Hepatocyte (in vitro differentiated cells): ENCODE measurements at regions not wholly inside any gene's neighbourhood (a gene's known extent, or its start where the extent isn't known, plus 50 kb on each side); places are given as distances from the start of the nearest gene placed in this dataset.
A peak's percentile ranks its signal among the peaks of the same experiment; 100 is the strongest.

Source experiments
- DNase-seq: peaks from one replicate; pipeline ENCODE4 v3.0.0-alpha.2; 2016; ENCODE audit warnings: low spot score
- H2AFZ ChIP-seq: fragments of 200-600 bp; sonication (generic); 2 replicates; pipeline ENCODE4 v1.6.0; 2016; ENCODE audit warnings: antibody characterized with exemption, mild to moderate bottlenecking
- H3K27ac ChIP-seq: fragments of 200-600 bp; sonication (generic); 2 replicates; pipeline ENCODE4 v1.5.1; 2016; ENCODE audit warnings: mild to moderate bottlenecking
- H3K27me3 ChIP-seq: fragments of 200-600 bp; sonication (generic); 2 replicates; pipeline ENCODE4 v1.6.1; 2016
- H3K36me3 ChIP-seq: fragments of 200-600 bp; sonication (generic); replicated peaks from 2 replicates; pipeline ENCODE4 v1.5.1; 2016; ENCODE audit warnings: low read depth; ENCODE audit not compliant: insufficient read depth
- H3K4me1 ChIP-seq: fragments of 200-600 bp; sonication (generic); 2 replicates; pipeline ENCODE4 v1.5.1; 2016; ENCODE audit warnings: mild to moderate bottlenecking, moderate library complexity; ENCODE audit not compliant: insufficient read depth
- H3K4me2 ChIP-seq: fragments of 200-600 bp; sonication (generic); 2 replicates; pipeline ENCODE4 v1.6.0; 2016
- H3K4me3 ChIP-seq: fragments of 200-600 bp; sonication (generic); 2 replicates; pipeline ENCODE4 v1.5.1; 2016; ENCODE audit warnings: mild to moderate bottlenecking
- H3K79me2 ChIP-seq: fragments of 200-600 bp; sonication (generic); 2 replicates; pipeline ENCODE4 v1.6.0; 2017; ENCODE audit warnings: mild to moderate bottlenecking
- H3K9me2 ChIP-seq: fragments of 200-600 bp; sonication (generic); replicated peaks from 2 replicates; pipeline ENCODE4 v1.6.0; 2017; ENCODE audit warnings: mild to moderate bottlenecking; ENCODE audit not compliant: insufficient read depth
- H3K9me3 ChIP-seq: fragments of 200-600 bp; sonication (generic); 2 replicates; pipeline ENCODE4 v1.5.1; 2016; ENCODE audit warnings: low read depth, mild to moderate bottlenecking
- H4K20me1 ChIP-seq: fragments of 200-600 bp; sonication (generic); 2 replicates; pipeline ENCODE4 v1.6.0; 2016; ENCODE audit warnings: mild to moderate bottlenecking; ENCODE audit not compliant: insufficient read depth, poor library complexity, severe bottlenecking
- CTCF ChIP-seq: fragments of 200-600 bp; sonication (generic); IDR thresholded peaks from 2 replicates; pipeline ENCODE4 v1.5.1; 2016; ENCODE audit warnings: antibody characterized with exemption, mild to moderate bottlenecking; ENCODE audit not compliant: poor library complexity
- EZH2 ChIP-seq: fragments of 200-600 bp; sonication (generic); IDR thresholded peaks from 2 replicates; pipeline ENCODE4 v1.6.1; 2016; ENCODE audit warnings: antibody characterized with exemption, mild to moderate bottlenecking, borderline replicate concordance
- EZH2phosphoT487 ChIP-seq: fragments of 200-600 bp; sonication (generic); IDR thresholded peaks from one replicate; pipeline ENCODE4 v1.6.1; 2018; ENCODE audit warnings: antibody characterized with exemption, mild to moderate bottlenecking, low read depth, moderate library complexity; ENCODE audit not compliant: unreplicated experiment, severe bottlenecking
- WGBS: methylation state at CpG from one replicate; pipeline ENCODE4 v1.1.6; 2016; ENCODE audit warnings: low lambda C conversion rate; ENCODE audit errors: missing lambda C conversion rate; 5-methylcytosine and 5-hydroxymethylcytosine counted together

DNA sequence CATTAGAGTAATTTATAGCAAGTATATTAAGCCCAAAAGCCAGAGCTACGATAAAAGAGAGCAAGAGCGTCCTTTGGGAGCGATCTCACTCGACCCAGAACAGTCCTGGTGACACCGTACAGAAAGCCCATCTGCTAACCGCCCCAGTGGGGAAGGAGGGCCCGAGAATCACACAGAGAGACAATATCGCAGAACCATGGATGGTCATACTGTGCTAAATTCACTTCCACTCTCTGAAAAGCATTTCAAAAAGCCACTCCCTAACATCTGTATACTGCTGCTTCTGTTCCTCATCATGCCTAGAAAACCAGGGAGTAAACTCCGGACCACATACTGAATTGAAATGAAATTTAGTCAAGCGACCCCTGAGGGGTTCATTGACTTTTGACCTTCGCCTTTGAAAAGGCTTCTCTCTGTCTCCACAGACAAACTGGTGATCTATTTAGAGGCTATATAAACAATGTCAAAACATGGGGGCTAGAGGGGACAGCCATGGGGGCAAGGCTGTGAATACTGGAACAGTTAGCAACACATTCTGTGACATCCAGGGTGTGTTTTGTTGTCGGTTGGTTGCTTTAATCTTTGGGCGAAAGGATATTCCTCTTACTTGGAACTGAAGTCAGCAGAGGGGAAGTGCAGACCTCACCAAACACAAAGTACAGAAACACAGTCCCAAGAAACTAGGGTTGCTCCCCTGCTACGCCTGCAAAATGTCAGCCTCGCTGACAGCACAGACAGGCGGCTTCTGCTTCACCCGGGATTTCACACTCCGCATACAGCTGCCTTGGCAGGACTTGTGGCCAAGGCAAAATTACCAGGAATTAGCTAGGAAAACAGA lies 129.0 kb upstream of the RASGEF1B start:
- peaks cover 5% of the 10 kb centered on the region for H3K9me3 ChIP-seq
- TF ChIP-seq EZH2phosphoT487 (no peak), CTCF (no peak), EZH2 (no peak)
- H3K79me2 ChIP-seq: no peaks in the 10 kb centered on the region
- DNase-seq: peak; percentile 36
- H3K4me2 ChIP-seq: peak overlapping the region; percentile 27
- no peaks in the 10 kb centered on the region for H3K36me3 ChIP-seq
- H3K9me2 ChIP-seq: no peaks in the 10 kb centered on the region
- no peak overlapping the region for H3K4me3 ChIP-seq
- H3K27me3 ChIP-seq: no peaks in the 10 kb centered on the region
- peaks cover 33% of the 10 kb centered on the region for H3K4me1 ChIP-seq
- peak overlapping the region; percentile 64 for H3K27ac ChIP-seq
- 44% methylated on average over 18 of the region's 18 CpGs for WGBS
- no peaks in the 10 kb centered on the region for H4K20me1 ChIP-seq
- H2AFZ ChIP-seq: peak overlapping the region; percentile 4

DNA sequence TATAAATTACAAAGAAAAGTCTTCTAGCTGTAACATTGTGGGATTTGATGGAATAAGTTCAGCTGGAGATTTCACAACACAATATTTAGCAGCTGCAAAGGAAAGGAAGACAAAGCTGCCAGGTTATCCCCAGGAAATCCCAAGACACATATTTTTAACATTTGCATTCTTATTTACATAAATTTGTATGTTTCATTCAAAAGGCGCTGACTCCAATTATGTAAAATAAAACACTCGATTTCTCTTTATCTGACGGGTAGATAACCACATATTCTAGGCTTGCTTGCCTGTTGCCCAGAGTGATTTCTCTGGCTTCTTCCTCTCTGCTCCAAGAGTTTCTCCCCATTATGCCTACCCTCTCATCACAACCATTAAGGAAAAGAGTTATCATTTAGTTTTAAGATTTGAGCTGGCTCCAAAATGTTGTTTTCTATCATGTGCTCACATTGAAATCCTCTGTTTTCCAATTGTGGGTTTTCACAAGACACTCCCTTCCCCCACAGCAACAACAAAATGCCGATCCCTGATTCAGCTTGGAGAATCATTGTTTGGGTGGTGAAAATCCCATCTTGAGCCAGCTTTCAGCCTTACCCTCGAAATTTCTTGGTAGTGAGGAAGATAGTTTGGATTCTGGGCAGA lies 128.2 kb upstream of the RASGEF1B start:
- Histone ChIP-seq H3K27me3 (no peaks in the 10 kb centered on the region), H2AFZ (no peak overlapping the region), H3K27ac (peak overlapping the region; percentile 64), H3K79me2 (no peaks in the 10 kb centered on the region), H3K9me2 (no peaks in the 10 kb centered on the region), H3K4me2 (peak overlapping the region; percentile 27), H3K4me3 (no peak overlapping the region), H3K36me3 (no peaks in the 10 kb centered on the region), H3K4me1 (peaks cover 39% of the 10 kb centered on the region), H4K20me1 (no peaks in the 10 kb centered on the region), H3K9me3 (peaks cover 5% of the 10 kb centered on the region)
- no peak for DNase-seq
- TF ChIP-seq EZH2phosphoT487 (no peak), EZH2 (no peak), CTCF (no peak)
- 67% methylated on average over 5 of the region's 5 CpGs for WGBS

- Histone ChIP-seq H3K4me3 (no peak overlapping the region), H3K27ac (no peak overlapping the region), H2AFZ (no peak overlapping the region), H3K4me2 (no peak overlapping the region), H3K9me2 (no peaks in the 10 kb centered on the region), H3K79me2 (no peaks in the 10 kb centered on the region), H3K9me3 (peaks cover 5% of the 10 kb centered on the region), H3K27me3 (no peaks in the 10 kb centered on the region), H3K36me3 (no peaks in the 10 kb centered on the region), H3K4me1 (peaks cover 35% of the 10 kb centered on the region), H4K20me1 (no peaks in the 10 kb centered on the region)
- DNase-seq: no peak
- no peak for TF ChIP-seq EZH2phosphoT487
- TF ChIP-seq CTCF: no peak
- no peak for TF ChIP-seq EZH2
- 23% methylated on average over 5 of the region's 5 CpGs for WGBS
Observed at GRCh38 chr4:81595798-81596610, 124.3 kb upstream of the RASGEF1B start.
